Small intestine (tissue), 7 donors: ENCODE measurements at regions not wholly inside any gene's neighbourhood (a gene's known extent, or its start where the extent isn't known, plus 50 kb on each side); places are given as distances from the start of the nearest gene placed in this dataset.
A peak's percentile ranks its signal among the peaks of the same experiment; 100 is the strongest.

ENCODE experiments used
- DNase-seq, 2 donors: peaks; one replicate each; pipeline versions ENCODE4 v3.0.0 to v3.0.0-alpha.2; 2013
- FAIRE-seq: peaks from 2 replicates; lab custom pipeline; 2012; peaks lifted over from hg19 to GRCh38; lab: Jason Lieb, UNC
- H3K27ac ChIP-seq, 3 donors: one replicate each; pipeline ENCODE4 v1.5.1; 2013; ENCODE audit warnings: low read length in 2 of 3, mild to moderate bottlenecking in 2 of 3, control low read depth in 1 of 3, inconsistent platforms in 1 of 3, low read depth in 1 of 3, moderate library complexity in 1 of 3
- H3K27me3 ChIP-seq, 3 donors: one replicate each; pipeline ENCODE4 v1.6.1; 2013; ENCODE audit warnings: low read length in 3 of 3, inconsistent platforms in 1 of 3; ENCODE audit not compliant: control insufficient read depth in 3 of 3, insufficient read depth in 3 of 3
- H3K36me3 ChIP-seq, 3 donors: one replicate each; pipeline ENCODE4 v1.6.1; 2013; ENCODE audit warnings: low read length in 3 of 3, inconsistent platforms in 1 of 3, low read depth in 1 of 3, mild to moderate bottlenecking in 1 of 3, moderate library complexity in 1 of 3; ENCODE audit not compliant: control insufficient read depth in 3 of 3, insufficient read depth in 2 of 3
- H3K4me1 ChIP-seq, 3 donors: one replicate each; pipeline ENCODE4 v1.6.1; 2013; ENCODE audit warnings: low read length in 2 of 3, inconsistent platforms in 1 of 3, low read depth in 1 of 3, mild to moderate bottlenecking in 1 of 3, moderate library complexity in 1 of 3; ENCODE audit not compliant: control insufficient read depth in 3 of 3, insufficient read depth in 2 of 3
- H3K4me3 ChIP-seq, 3 donors: one replicate each; pipeline ENCODE4 v1.5.1; 2013; ENCODE audit warnings: low read length in 3 of 3, control low read depth in 1 of 3, inconsistent platforms in 1 of 3, low read depth in 1 of 3, mild to moderate bottlenecking in 1 of 3, moderate library complexity in 1 of 3
- H3K9me3 ChIP-seq, 2 donors: one replicate each; pipeline ENCODE4 v1.6.1; 2013; ENCODE audit warnings: low read depth in 1 of 2, low read length in 1 of 2; ENCODE audit not compliant: control insufficient read depth in 2 of 2, insufficient read depth in 1 of 2
- WGBS, 3 donors: extraction: QIAGEN DNeasy Blood & Tissue Kit; methylation state at CpG; one replicate each; pipeline ENCODE4 v1.1.7; 2013; 5-methylcytosine and 5-hydroxymethylcytosine counted together
- donor health status: healthy with polysubstance abuse.
- donor health status: control.
- donor health status: control.
- donor health status: Bipolar disorder and iron deficiency.
- donor health status: healthy.

GRCh38 chr2:176699098-176699497, 429.9 kb downstream of the MTX2 start:
- DNase-seq (no peak), FAIRE-seq (no peak)
- Histone ChIP-seq H3K27ac (no peak overlapping the region), H3K4me3 (no peak overlapping the region), H3K27me3 (no peaks in the 10 kb centered on the region), H3K36me3 (no peaks in the 10 kb centered on the region), H3K9me3 (no peaks in the 10 kb centered on the region), H3K4me1 (peaks cover 0 to 6% (median 0%) of the 10 kb centered on the region in 3 donors)

GRCh38 chr2:176699644-176700043, 430.4 kb downstream of the MTX2 start:
- no peak overlapping the region for H3K27ac ChIP-seq
- H3K9me3 ChIP-seq = no peaks in the 10 kb centered on the region
- no peaks in the 10 kb centered on the region for H3K27me3 ChIP-seq
- FAIRE-seq (no peak), DNase-seq (no peak)
- H3K4me3 ChIP-seq = no peak overlapping the region
- H3K4me1 ChIP-seq = peaks cover 0 to 6% (median 0%) of the 10 kb centered on the region in 3 donors
- H3K36me3 ChIP-seq = no peaks in the 10 kb centered on the region

GRCh38 chr2:176702131-176702530, 432.9 kb downstream of the MTX2 start:
- Histone ChIP-seq H3K4me3 (no peak overlapping the region), H3K27me3 (no peaks in the 10 kb centered on the region), H3K36me3 (no peaks in the 10 kb centered on the region), H3K9me3 (no peaks in the 10 kb centered on the region), H3K4me1 (peaks cover 0 to 6% (median 0%) of the 10 kb centered on the region in 3 donors), H3K27ac (no peak overlapping the region)
- 34 to 62% (median 42%) methylated on average over 1 of the region's 1 CpG for WGBS, 3 donors
- FAIRE-seq = no peak
- DNase-seq = peak; percentile 1 to 24

GRCh38 chr2:176704282-176704858, 435.1 kb downstream of the MTX2 start:
- 46 to 60% (median 47%) methylated on average over 3 of the region's 3 CpGs for WGBS, 3 donors
- no peaks in the 10 kb centered on the region for H3K27me3 ChIP-seq
- peaks cover 0 to 6% (median 0%) of the 10 kb centered on the region in 3 donors for H3K4me1 ChIP-seq
- DNase-seq (no peak), FAIRE-seq (no peak)
- H3K9me3 ChIP-seq = no peaks in the 10 kb centered on the region
- no peak overlapping the region for H3K27ac ChIP-seq
- no peak overlapping the region for H3K4me3 ChIP-seq
- no peaks in the 10 kb centered on the region for H3K36me3 ChIP-seq

GRCh38 chr2:176709149-176709951, 440.1 kb downstream of the MTX2 start:
- FAIRE-seq (no peak), DNase-seq (no peak)

GRCh38 chr2:176709991-176710390, 440.7 kb downstream of the MTX2 start:
- H3K36me3 ChIP-seq = no peaks in the 10 kb centered on the region
- WGBS, 3 donors = 84 to 94% (median 92%) methylated on average over 2 of the region's 2 CpGs
- no peaks in the 10 kb centered on the region for H3K27me3 ChIP-seq
- no peak overlapping the region for H3K4me3 ChIP-seq
- H3K9me3 ChIP-seq = no peaks in the 10 kb centered on the region
- no peaks in the 10 kb centered on the region for H3K4me1 ChIP-seq
- no peak for DNase-seq
- H3K27ac ChIP-seq = no peak overlapping the region
- no peak for FAIRE-seq

More at GRCh38 chr2:176709149-176709951, 440.1 kb downstream of the MTX2 start:
- Histone ChIP-seq H3K9me3 (no peaks in the 10 kb centered on the region), H3K27ac (no peak overlapping the region), H3K27me3 (no peaks in the 10 kb centered on the region), H3K36me3 (no peaks in the 10 kb centered on the region), H3K4me3 (no peak overlapping the region), H3K4me1 (no peaks in the 10 kb centered on the region)
- WGBS, 3 donors = 81 to 84% (median 84%) methylated on average over 18 of the region's 18 CpGs

GRCh38 chr2:176710657-176711186, 441.5 kb downstream of the MTX2 start:
- no peaks in the 10 kb centered on the region for H3K36me3 ChIP-seq
- FAIRE-seq (no peak), DNase-seq (no peak)
- 29 to 59% (median 44%) methylated on average over 7 of the region's 7 CpGs for WGBS, 3 donors
- H3K27me3 ChIP-seq = no peaks in the 10 kb centered on the region
- no peaks in the 10 kb centered on the region for H3K4me1 ChIP-seq
- H3K4me3 ChIP-seq = no peak overlapping the region
- no peak overlapping the region for H3K27ac ChIP-seq
- no peaks in the 10 kb centered on the region for H3K9me3 ChIP-seq

GRCh38 chr2:176725873-176726645, 456.8 kb downstream of the MTX2 start:
- Histone ChIP-seq H3K4me1 (no peaks in the 10 kb centered on the region), H3K36me3 (no peaks in the 10 kb centered on the region), H3K9me3 (no peaks in the 10 kb centered on the region), H3K4me3 (no peak overlapping the region), H3K27ac (no peak overlapping the region), H3K27me3 (peaks cover 0 to 10% (median 5%) of the 10 kb centered on the region in 3 donors)
- FAIRE-seq (no peak), DNase-seq (no peak)
- WGBS, 3 donors = 78 to 81% (median 78%) methylated on average over 3 of the region's 3 CpGs
